ENCODE measurements at regions not wholly inside any gene's neighbourhood (a gene's known extent, or its start where the extent isn't known, plus 50 kb on each side); places are given as distances from the start of the nearest gene placed in this dataset.

DNA sequence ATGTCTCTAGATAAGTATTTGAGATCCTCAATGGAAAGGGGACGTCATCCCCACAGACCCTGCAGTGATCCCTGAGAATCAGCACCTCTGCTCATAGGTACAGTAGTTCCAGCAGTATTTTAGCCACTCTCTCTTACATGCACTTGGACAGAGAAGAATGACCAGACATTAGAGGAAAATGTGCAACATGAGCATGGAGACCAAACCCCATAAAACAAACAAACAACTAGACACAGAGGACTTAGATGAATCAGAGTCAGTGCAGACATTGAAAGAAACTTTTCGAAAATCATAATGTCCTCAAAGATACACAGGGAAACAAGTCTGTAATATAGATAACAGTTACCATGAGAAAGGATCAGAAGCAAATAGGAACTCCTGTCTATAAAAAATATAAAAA lies 108.2 kb downstream of the LYPLAL1 start:
- Histone ChIP-seq H2AFZ (ENCODE audit: low read length) (no peak overlapping the region), H3K4me2 (ENCODE audit: low read length) (no peak overlapping the region), H3K9me2 (ENCODE audit: insufficient read depth, low read length) (no peaks in the 10 kb centered on the region), H4K20me1 (ENCODE audit: insufficient read depth, low read length) (no peaks in the 10 kb centered on the region), H3K27ac (ENCODE audit: low read depth, low read length, poor library complexity, severe bottlenecking) (no peak overlapping the region), H3K4me3 (ENCODE audit: low read depth, low read length, poor library complexity, severe bottlenecking) (no peak overlapping the region), H3K79me2 (ENCODE audit: insufficient read depth, low read depth, low read length) (no peaks in the 10 kb centered on the region), H3K9me3 (ENCODE audit: low read length) (no peaks in the 10 kb centered on the region), H3K36me3 (ENCODE audit: insufficient read depth, low read length) (no peaks in the 10 kb centered on the region), H3K4me1 (ENCODE audit: insufficient read depth, low read length, poor library complexity, severe bottlenecking) (no peaks in the 10 kb centered on the region)
- no peak for TF ChIP-seq EZH2phosphoT487 (IDR thresholded peaks at IDR 0.05; ENCODE audit: borderline replicate concordance, low read depth, low read length)
- TF ChIP-seq, protein P1, sequence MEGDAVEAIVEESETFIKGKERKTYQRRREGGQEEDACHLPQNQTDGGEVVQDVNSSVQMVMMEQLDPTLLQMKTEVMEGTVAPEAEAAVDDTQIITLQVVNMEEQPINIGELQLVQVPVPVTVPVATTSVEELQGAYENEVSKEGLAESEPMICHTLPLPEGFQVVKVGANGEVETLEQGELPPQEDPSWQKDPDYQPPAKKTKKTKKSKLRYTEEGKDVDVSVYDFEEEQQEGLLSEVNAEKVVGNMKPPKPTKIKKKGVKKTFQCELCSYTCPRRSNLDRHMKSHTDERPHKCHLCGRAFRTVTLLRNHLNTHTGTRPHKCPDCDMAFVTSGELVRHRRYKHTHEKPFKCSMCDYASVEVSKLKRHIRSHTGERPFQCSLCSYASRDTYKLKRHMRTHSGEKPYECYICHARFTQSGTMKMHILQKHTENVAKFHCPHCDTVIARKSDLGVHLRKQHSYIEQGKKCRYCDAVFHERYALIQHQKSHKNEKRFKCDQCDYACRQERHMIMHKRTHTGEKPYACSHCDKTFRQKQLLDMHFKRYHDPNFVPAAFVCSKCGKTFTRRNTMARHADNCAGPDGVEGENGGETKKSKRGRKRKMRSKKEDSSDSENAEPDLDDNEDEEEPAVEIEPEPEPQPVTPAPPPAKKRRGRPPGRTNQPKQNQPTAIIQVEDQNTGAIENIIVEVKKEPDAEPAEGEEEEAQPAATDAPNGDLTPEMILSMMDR (conservative IDR thresholded peaks at IDR 0.05; ENCODE audit: low read length), result no peak
- ChIA-PET CTCF (ENCODE audit: unreplicated experiment) (no interaction called here), POLR2A (interaction anchor here (0.7 kb wide), 1 partner anchor 145 kb away, joined by 6 read pairs; no protein-coding TSS in a partner anchor)
- BruUV-seq (replicated peaks), result no TSS peak
- intact Hi-C loops (cut with micrococcal nuclease; ENCODE audit: unreplicated experiment), result no loop called here
- no peak for DNase-seq (ENCODE audit: low spot score)

DNA sequence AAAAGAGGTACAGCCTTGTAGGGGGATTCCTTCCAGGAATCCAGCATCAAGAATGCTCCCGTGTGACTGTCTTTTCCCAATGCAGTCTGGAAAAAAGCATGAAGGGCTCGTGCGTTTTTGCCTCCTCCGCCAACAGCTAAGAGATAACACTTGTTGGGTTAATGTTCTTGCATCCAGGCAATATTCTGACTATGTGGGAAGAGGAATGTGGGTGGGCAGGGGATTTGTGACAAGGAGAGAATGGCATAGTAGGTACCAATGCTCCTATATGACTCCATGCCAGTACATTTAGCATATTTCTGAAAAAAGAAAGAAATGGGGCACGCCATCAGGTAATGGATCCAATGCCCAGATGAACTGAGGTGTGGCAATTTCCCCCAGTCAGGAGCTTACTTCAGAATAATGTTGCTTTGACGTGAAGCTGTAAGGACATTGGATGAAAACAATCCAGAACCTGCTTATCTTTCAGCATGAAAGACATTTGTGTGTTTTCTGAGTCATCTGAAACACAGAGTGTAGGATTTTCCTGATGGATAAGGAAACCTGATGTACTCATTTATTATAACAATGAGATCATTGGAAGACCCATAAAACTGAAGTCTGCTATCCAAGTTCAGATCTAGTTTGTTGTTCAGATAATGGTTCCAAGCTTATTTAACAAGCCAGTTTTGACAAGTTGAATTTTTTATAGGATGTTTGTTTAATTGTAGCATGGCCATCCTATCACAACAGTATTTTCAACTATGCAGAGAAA lies 105.5 kb downstream of the LYPLAL1 start:
- BruUV-seq (replicated peaks), result no TSS peak
- Histone ChIP-seq H3K27ac (ENCODE audit: low read depth, low read length, poor library complexity, severe bottlenecking) (no peak overlapping the region), H3K9me2 (ENCODE audit: insufficient read depth, low read length) (no peaks in the 10 kb centered on the region), H3K4me3 (ENCODE audit: low read depth, low read length, poor library complexity, severe bottlenecking) (no peak overlapping the region), H3K9me3 (ENCODE audit: low read length) (no peaks in the 10 kb centered on the region), H3K79me2 (ENCODE audit: insufficient read depth, low read depth, low read length) (no peaks in the 10 kb centered on the region), H4K20me1 (ENCODE audit: insufficient read depth, low read length) (no peaks in the 10 kb centered on the region), H2AFZ (ENCODE audit: low read length) (no peak overlapping the region), H3K36me3 (ENCODE audit: insufficient read depth, low read length) (no peaks in the 10 kb centered on the region), H3K4me1 (ENCODE audit: insufficient read depth, low read length, poor library complexity, severe bottlenecking) (no peaks in the 10 kb centered on the region), H3K4me2 (ENCODE audit: low read length) (no peak overlapping the region)
- TF ChIP-seq, protein P1 (conservative IDR thresholded peaks at IDR 0.05; ENCODE audit: low read length), result no peak
- no peak for TF ChIP-seq EZH2phosphoT487 (IDR thresholded peaks at IDR 0.05; ENCODE audit: borderline replicate concordance, low read depth, low read length)
- no peak for DNase-seq (ENCODE audit: low spot score)
- ChIA-PET CTCF (ENCODE audit: unreplicated experiment) (no interaction called here), POLR2A (interaction anchor here (0.6 to 1.6 kb wide), 3 partner anchors 8 to 1028 kb away, joined by 3 read pairs; no protein-coding TSS in a partner anchor)
- intact Hi-C loops (cut with micrococcal nuclease; ENCODE audit: unreplicated experiment), result no loop called here

DNA sequence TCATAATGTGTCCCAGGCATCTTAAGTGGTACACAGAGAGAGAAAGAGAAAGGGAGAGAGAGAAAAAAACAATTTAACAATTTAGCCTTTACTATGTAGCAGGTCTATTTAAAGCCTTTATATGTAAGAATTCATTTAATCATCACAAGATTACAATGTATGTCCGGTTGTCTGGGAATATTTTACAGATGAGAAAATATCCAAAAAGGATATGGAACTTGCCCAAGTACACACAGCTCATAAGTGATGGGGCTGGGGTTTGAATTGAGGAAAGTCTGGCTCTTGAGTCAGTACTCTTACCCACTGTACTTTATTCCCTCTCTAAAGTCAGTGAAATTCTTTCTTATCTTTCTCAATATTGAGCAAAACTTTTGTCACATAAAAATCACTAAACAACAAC lies 104.6 kb downstream of the LYPLAL1 start:
- H3K9me3 ChIP-seq (ENCODE audit: low read length), result no peaks in the 10 kb centered on the region
- no peak overlapping the region for H2AFZ ChIP-seq (ENCODE audit: low read length)
- no peak overlapping the region for H3K4me3 ChIP-seq (ENCODE audit: low read depth, low read length, poor library complexity, severe bottlenecking)
- TF ChIP-seq EZH2phosphoT487 (IDR thresholded peaks at IDR 0.05; ENCODE audit: borderline replicate concordance, low read depth, low read length), result no peak
- no peak overlapping the region for H3K4me2 ChIP-seq (ENCODE audit: low read length)
- intact Hi-C loops (cut with micrococcal nuclease; ENCODE audit: unreplicated experiment), result no loop called here
- ChIA-PET POLR2A (interaction anchor here (0.6 kb wide), 1 partner anchor 248 kb away, joined by 3 read pairs; no protein-coding TSS in a partner anchor), CTCF (ENCODE audit: unreplicated experiment) (no interaction called here)
- DNase-seq (ENCODE audit: low spot score), result no peak
- no peaks in the 10 kb centered on the region for H3K9me2 ChIP-seq (ENCODE audit: insufficient read depth, low read length)
- no TSS peak for BruUV-seq (replicated peaks)
- H3K27ac ChIP-seq (ENCODE audit: low read depth, low read length, poor library complexity, severe bottlenecking), result no peak overlapping the region
- H3K79me2 ChIP-seq (ENCODE audit: insufficient read depth, low read depth, low read length), result no peaks in the 10 kb centered on the region
- H3K4me1 ChIP-seq (ENCODE audit: insufficient read depth, low read length, poor library complexity, severe bottlenecking), result no peaks in the 10 kb centered on the region
- no peaks in the 10 kb centered on the region for H3K36me3 ChIP-seq (ENCODE audit: insufficient read depth, low read length)
- H4K20me1 ChIP-seq (ENCODE audit: insufficient read depth, low read length), result no peaks in the 10 kb centered on the region
